Fibroblast of pulmonary artery (primary cell): ENCODE measurements at regions not wholly inside any gene's neighbourhood (a gene's known extent, or its start where the extent isn't known, plus 50 kb on each side); places are given as distances from the start of the nearest gene placed in this dataset.

Source experiments
- DNase-seq: peaks from one replicate; pipeline ENCODE4 v3.0.0-alpha.2; 2010; ENCODE audit warnings: low read depth
- H3K4me3 ChIP-seq: replicated peaks from 2 replicates; pipeline ENCODE4 v1.5.1; 2011; ENCODE audit warnings: low read depth, mild to moderate bottlenecking, control low read depth, low read length, moderate library complexity
- TF ChIP-seq, protein P1 (sequence below): IDR thresholded peaks from 2 replicates; pipeline ENCODE4 v1.5.1; 2011; ENCODE audit warnings: mild to moderate bottlenecking, control low read depth, low read length, inconsistent platforms; ENCODE audit errors: missing control alignments

- no peak overlapping the region for H3K4me3 ChIP-seq
- TF ChIP-seq, protein P1, sequence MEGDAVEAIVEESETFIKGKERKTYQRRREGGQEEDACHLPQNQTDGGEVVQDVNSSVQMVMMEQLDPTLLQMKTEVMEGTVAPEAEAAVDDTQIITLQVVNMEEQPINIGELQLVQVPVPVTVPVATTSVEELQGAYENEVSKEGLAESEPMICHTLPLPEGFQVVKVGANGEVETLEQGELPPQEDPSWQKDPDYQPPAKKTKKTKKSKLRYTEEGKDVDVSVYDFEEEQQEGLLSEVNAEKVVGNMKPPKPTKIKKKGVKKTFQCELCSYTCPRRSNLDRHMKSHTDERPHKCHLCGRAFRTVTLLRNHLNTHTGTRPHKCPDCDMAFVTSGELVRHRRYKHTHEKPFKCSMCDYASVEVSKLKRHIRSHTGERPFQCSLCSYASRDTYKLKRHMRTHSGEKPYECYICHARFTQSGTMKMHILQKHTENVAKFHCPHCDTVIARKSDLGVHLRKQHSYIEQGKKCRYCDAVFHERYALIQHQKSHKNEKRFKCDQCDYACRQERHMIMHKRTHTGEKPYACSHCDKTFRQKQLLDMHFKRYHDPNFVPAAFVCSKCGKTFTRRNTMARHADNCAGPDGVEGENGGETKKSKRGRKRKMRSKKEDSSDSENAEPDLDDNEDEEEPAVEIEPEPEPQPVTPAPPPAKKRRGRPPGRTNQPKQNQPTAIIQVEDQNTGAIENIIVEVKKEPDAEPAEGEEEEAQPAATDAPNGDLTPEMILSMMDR: no peak
- DNase-seq: no peak
These were observed 225.0 kb upstream of the CXXC4 start for GRCh38 chr4:104719539-104720230.

DNA sequence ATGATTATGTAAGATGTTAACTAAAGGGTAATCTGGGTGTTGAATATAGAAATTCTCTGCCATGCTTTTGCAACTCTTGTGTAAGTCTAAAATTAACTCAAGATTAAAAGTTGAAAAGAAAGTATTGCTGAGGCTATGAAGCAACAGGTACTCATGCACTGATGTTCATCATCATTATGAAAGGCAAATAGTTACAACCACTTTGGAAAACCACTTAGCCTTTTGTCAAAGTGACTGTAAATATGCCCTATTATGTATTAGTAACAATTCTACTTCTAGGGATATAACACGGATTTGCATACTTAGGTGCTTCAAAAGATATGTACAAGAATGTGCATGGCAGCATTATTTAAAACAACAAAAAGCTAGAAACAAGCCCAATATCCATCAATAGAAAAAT is 227.8 kb upstream of the CXXC4 start:
- TF ChIP-seq, protein P1: no peak
- DNase-seq: no peak

DNA sequence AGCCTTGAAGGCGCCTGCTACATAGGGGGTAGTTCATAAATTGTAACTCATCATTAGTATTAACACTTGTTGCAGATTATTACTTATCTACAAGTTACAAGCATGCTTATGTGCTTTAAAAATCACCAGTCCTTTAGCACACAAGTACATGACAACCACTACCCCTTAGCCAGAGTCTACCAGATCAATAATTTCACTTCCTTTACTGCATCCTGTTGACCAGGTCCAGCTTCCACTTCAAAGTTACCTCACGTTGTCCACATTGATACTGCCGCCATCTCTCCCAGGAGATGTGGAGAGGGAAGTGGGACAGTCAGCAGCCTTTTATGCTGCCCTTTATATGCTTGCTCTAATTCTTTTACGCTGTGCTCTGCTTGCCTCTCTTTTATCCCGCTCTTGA is 231.3 kb upstream of the CXXC4 start:
- H3K4me3 ChIP-seq: no peak overlapping the region
- DNase-seq: no peak
- TF ChIP-seq, protein P1: no peak

More for the DNA sequence above, 227.8 kb upstream of the CXXC4 start:
- no peak overlapping the region for H3K4me3 ChIP-seq

GRCh38 chr4:104727643-104728042 is 232.9 kb upstream of the CXXC4 start:
- DNase-seq: no peak
- TF ChIP-seq, protein P1: no peak
- H3K4me3 ChIP-seq: no peak overlapping the region

GRCh38 chr4:104728380-104729122 is 233.9 kb upstream of the CXXC4 start:
- DNase-seq: peak; percentile 73
- TF ChIP-seq, protein P1: no peak

GRCh38 chr4:104732766-104733165 is 238.1 kb upstream of the CXXC4 start:
- no peak overlapping the region for H3K4me3 ChIP-seq
- DNase-seq: no peak
- TF ChIP-seq, protein P1: no peak

More at GRCh38 chr4:104728380-104729122, 233.9 kb upstream of the CXXC4 start:
- no peak overlapping the region for H3K4me3 ChIP-seq

GRCh38 chr4:104735174-104735573 is 240.5 kb upstream of the CXXC4 start:
- no peak for DNase-seq
- H3K4me3 ChIP-seq: no peak overlapping the region
- TF ChIP-seq, protein P1: no peak
